HG03432 (cell line): ENCODE measurements at regions not wholly inside any gene's neighbourhood (a gene's known extent, or its start where the extent isn't known, plus 50 kb on each side); places are given as distances from the start of the nearest gene placed in this dataset.

Source experiments
- ATAC-seq: cut with Tn5 transposase; IDR thresholded peaks from one replicate; pipeline ENCODE4 v1.9.1; 2021; ENCODE audit warnings: mild to moderate bottlenecking, moderate library complexity; ENCODE audit not compliant: unreplicated experiment

GRCh38 chr10:90396721-90397120, 461.1 kb downstream of the HTR7 start:
- ATAC-seq = no peak

- ATAC-seq = no peak
Observed at GRCh38 chr10:90398566-90398965, 459.3 kb downstream of the HTR7 start.

- no peak for ATAC-seq
Observed at GRCh38 chr10:90399782-90400181, 458.1 kb downstream of the HTR7 start.

GRCh38 chr10:90403211-90404000, 454.4 kb downstream of the HTR7 start:
- no peak for ATAC-seq

- no peak for ATAC-seq
Observed at GRCh38 chr10:90407131-90407530, 450.7 kb downstream of the HTR7 start.

GRCh38 chr10:90407851-90408250, 450.0 kb downstream of the HTR7 start:
- no peak for ATAC-seq

- ATAC-seq = no peak
Observed at GRCh38 chr10:90412582-90412981, 445.3 kb downstream of the HTR7 start.

- no peak for ATAC-seq
Observed at GRCh38 chr10:90413196-90413595, 444.6 kb downstream of the HTR7 start.

- ATAC-seq = no peak
Observed at GRCh38 chr10:90414926-90415325, 442.9 kb downstream of the HTR7 start.

GRCh38 chr10:90417029-90417428, 440.8 kb downstream of the HTR7 start:
- no peak for ATAC-seq

GRCh38 chr10:90417476-90418210, 440.2 kb downstream of the HTR7 start:
- ATAC-seq = no peak

GRCh38 chr10:90418869-90419652, 438.8 kb downstream of the HTR7 start:
- no peak for ATAC-seq

- ATAC-seq = peak; percentile 80
Observed at GRCh38 chr10:90420637-90421318, 437.1 kb downstream of the HTR7 start.

GRCh38 chr10:90421874-90422273, 436.0 kb downstream of the HTR7 start:
- no peak for ATAC-seq

- no peak for ATAC-seq
Observed at GRCh38 chr10:90424730-90425129, 433.1 kb downstream of the HTR7 start.

GRCh38 chr10:90430186-90430585, 427.7 kb downstream of the HTR7 start:
- no peak for ATAC-seq

GRCh38 chr10:90432866-90433265, 425.0 kb downstream of the HTR7 start:
- no peak for ATAC-seq

GRCh38 chr10:90435296-90435695, 422.5 kb downstream of the HTR7 start:
- no peak for ATAC-seq

GRCh38 chr10:90437452-90437851, 420.4 kb downstream of the HTR7 start:
- ATAC-seq = no peak

GRCh38 chr10:90440870-90441269, 417.0 kb downstream of the HTR7 start:
- ATAC-seq = no peak

GRCh38 chr10:90443342-90443741, 414.5 kb downstream of the HTR7 start:
- ATAC-seq = no peak
